GM19397 (cell line): ENCODE measurements at regions not wholly inside any gene's neighbourhood (a gene's known extent, or its start where the extent isn't known, plus 50 kb on each side); places are given as distances from the start of the nearest gene placed in this dataset.

ENCODE experiments used
- ATAC-seq: cut with Tn5 transposase; IDR thresholded peaks from one replicate; pipeline ENCODE4 v1.9.1; 2021; ENCODE audit warnings: mild to moderate bottlenecking, moderate library complexity; ENCODE audit not compliant: unreplicated experiment

DNA sequence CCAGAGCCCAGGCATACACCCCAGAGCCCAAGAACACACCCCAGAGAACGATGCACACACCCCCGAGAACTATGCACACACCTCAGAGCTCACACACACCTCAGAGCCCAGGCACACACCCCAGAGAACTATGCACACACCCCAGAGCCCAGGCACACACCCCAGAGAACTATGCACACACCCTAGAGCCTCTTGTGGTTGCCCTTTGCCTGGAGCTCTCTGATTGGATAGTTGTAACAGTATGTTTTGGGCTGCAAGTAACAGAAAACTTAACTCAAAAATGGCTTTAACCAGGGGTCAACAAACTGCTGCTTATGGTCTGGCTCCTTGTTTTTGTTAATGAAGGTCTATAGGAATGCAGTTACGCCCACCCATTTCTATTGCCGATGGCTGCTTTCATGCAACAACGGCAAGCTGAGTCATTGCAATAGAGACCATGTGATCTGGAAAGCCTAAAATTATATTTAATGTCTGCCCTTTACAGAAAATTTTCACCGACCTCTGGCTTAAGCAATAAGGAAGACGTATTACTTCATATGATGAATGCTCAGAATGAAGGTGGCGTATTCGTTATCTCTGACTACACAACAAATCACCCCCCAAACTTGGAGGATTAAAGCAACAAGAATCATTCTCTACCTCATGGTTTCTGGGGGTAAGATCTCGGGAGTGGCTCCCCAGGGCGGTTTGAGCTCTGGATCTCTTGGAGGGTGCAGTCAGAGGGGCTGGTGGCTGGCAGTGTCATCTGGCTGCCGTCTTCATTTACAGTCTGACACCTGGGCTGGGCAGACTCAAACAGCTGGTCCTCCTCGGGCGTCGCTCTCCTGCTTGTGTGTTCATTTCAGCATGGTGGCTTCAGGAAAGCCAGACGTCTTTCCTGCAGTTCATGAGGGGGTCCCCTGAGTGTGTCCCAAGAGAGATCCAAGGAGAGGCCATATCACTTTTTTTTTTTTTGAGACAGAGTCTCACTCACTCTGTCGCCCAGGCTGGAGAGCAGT lies 66.3 kb upstream of the NCOR2 start:
- no peak for ATAC-seq

DNA sequence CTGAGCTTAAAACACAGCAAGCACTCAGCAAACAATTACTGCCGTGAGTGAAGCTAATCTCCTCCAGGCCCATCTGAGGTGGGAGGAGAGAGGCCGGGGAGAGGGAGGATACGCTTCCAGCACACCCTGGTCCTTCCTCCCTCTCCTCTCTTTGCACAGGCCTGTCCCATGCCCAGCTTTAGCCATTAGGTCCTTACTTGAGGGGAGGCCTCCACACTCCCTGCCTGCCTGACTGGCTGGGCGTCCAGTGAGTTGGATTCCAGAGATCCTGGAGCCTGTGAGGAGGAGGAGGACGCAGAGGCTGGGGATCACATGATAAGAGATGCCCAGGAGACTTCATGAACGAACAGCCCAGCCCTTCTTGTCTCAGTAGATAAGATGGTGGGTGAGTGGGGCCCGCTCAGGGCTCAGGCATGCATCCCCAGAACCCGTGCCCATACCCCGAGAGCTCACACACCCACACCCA lies 65.1 kb upstream of the NCOR2 start:
- no peak for ATAC-seq

DNA sequence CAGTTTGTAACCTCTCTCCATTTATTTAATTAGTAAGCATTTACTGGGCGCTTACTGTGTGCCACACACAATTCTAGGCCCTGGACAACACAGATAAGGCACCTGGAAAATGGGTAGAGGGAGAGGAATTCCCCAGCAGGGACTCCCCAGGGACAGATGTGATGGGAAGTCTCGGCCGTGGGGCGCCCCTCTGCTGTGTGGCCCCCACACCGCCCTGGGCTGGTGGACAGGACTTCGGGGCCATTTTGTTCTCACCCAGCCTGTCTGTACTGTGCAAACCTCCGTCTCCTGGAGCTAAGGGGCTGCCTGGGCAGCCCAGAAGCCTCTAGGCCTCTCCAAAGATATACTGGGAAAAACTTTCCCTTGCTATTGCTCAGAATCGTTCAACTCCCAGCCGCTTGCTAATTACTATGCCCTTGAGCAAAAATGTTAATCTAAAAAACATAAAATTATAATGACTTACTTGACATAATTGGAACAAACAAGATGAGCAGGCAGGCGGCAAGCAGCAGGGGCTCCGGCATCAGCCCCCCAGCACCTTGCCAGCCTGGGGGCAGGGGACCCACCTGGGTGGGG lies 64.4 kb upstream of the NCOR2 start:
- no peak for ATAC-seq

DNA sequence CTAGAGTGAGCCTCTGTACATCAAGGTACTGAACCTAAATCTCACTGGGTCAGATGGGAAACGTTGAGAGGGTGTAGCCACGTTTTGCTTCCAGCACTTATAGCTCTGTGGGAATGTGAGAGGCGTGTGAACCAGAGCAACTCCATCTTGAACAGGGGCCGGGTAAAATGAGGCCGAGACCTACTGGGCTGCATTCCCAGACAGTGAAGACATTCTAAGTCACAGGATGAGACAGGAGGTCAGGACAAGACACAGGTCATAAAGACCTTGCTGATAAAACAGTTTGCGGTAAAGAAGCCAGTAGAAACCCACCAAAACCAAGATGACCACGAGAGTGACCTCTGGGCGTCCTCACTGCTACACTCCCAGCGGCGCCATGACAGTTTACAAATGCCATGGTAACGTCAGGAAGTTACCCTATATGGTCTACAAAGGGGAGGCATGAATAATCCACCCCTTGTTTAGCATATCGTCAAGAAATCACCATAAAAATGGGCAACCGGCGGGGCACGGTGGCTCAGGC lies 63.4 kb upstream of the NCOR2 start:
- ATAC-seq, result no peak

DNA sequence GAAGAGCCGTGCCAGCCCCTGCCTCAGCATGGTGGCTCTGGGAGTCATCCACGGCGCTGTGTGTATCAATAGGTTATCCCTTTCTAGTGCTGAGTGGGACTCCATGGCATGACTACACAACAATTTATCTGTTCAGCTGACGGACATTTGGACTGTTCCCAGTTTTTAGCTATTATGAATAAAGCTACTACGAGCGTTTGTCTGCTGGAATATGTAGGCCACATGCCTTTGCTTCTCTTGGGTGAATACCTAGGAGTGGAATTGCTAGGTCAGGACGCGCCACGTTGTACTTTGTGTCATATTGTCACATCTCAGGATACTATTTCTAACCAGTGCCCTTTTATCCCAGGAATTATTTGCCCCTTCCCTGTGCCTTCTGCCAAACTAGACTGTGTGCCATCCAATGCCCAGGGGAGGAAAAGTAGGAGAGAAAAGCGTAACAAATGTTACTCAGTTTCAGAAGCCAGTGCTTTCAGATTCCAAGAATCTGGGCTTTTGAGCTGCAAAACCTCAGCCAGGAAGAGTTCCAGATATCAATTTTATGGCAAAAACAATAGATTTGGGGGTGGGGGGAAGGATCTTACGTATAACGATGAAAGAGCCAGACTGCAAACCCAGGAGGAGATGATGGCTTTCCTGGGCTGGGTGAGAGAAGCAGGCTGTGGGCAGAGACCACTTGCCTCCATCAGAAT lies 62.5 kb upstream of the NCOR2 start:
- ATAC-seq, result no peak

DNA sequence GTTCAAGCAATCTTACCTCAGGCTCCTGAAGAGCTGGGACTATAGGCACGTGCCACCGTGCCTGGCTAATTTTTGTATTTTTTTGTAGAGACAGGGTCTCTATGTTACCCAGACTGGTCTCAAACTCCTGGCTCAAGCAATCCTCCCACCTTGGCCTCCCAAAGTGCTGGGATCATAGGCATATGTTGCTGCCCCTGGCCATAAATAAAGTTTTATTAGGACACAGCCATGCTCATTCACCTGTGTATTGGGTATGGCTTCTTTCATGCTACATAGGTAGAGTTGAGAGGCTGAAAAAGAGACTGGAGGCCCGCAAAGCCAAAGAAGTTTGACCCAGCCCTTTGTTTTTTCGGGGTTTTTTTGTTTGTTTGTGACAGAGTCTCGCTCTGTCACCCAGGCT lies 61.7 kb upstream of the NCOR2 start:
- no peak for ATAC-seq

DNA sequence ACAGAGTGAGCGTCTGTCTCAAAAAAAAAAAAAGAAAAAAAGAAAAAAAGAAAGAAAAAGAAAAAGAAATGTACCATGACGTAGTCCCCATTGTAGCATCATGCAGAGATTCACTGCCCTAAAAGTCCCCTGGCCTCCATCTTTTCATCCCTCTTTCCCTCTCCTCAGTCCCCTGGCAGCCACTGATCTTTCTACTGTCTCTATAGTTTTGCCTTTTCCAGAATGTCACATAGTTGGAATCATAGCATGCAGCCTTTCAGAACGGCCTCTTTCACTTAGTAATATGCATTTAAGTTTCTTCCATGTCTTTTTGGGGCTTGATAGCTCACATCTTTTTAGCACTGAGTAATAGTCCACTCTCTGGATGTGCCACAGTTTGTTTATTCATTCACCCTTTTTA lies 60.5 kb upstream of the NCOR2 start:
- no peak for ATAC-seq

DNA sequence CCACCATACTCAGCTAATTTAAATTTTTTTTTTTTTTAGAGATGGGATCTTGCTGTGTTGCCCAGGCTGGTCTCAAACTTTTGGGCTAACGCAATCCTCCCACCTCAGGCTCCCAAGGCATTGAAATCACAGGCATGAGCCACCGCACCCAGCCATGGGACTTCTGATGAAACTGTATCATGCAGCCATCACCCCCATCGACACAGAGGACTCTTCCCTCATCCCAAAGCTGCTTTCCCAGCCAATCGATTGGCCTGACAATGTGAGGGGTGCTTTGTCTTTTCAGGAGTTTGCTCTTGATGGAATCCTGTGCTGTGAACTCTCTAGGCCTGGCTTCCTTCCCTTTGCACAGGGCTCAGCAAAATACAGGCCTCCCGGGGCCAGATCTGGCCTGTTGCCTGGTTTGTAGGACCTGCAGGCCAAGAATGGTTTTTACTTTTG lies 59.6 kb upstream of the NCOR2 start:
- ATAC-seq, result no peak

DNA sequence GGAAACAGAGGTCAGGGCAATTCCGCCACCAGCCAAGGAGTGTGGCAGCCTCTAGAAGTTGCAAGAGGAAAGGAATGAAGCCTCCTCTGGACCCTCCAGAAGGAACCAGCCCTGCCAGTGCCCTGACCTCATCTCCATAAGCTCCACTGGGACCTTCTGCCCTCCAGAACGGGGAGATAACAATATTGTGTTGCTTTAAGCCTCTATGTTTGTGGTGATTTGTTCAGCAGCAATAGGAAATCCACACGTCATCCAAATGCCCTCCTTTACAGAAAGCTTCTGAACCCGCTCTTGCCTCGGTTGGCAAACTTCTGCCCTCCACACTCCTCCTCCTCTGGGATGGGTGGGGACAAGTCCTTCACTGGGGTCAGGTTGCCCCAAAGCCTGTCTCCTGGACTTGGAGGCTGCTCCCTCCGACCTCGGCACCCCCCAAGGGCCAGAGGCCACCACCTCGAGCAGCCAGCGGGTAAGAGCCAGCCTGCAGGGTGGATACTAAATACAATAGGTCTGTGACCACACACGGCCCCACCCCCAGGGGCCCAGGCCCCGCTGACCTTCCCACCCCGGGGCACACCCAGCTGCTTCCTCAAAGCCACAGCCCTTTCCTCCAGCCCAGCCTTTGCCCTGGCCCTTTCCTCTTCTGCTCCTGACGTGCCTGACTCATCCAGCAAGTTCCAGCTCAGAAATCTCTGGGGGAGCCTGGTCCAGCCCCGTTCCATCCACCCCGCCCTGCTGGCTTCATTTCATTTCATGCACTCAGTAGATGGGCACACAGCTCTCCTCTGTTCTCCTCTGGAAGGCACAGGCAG lies 58.7 kb upstream of the NCOR2 start:
- no peak for ATAC-seq

DNA sequence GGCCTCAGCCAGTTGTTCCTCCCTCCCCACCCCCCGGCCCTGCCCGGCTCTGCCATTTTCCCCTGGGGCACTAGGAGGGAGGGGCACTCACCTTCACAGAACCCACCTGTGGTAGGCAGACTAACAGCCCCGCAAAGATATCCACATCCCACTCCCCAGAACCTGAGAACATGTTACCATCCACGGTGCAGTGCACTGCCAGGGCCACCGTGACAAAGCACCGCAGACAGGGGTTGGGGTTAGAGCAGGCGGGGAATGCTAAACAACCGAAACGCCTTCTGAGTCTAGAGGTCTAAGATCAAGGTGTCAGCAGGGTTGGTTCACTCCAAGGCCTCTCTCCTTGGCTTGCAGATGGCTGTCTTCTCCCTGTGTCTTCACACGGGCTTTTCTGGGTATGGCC lies 57.4 kb upstream of the NCOR2 start:
- ATAC-seq, result no peak

DNA sequence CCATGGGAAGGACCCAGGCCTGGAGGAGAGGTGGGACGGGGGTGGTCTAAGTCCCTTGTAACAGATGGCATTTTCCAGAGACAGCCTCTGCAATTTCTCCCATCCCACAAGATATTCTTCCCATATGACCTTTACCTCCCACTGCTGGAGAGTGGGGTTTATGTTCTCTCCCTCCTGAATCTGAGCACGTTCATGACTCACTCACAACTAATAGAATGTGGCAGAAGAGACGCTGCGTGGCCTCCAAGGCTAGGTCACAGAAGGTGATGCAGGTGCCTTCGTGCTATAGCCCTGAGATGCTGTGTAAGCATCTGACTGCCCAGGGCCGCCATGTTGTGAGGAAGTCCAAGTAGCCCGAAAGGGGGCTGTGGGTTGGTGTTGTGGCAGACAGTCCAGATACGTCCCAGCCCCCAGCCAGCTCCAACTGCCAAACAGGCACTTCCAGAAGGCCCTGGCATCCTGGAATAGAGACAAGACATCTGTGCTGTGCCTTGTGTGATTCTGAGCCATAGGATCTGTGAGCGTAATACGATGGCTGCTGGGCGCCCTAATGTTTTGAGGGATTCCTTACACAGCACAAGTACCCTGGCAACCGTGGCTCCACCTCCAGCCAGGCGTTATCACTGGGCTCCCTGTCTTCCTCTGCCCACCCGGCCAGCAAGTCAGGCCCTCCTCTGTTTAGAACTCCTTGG lies 56.1 kb upstream of the NCOR2 start:
- no peak for ATAC-seq

DNA sequence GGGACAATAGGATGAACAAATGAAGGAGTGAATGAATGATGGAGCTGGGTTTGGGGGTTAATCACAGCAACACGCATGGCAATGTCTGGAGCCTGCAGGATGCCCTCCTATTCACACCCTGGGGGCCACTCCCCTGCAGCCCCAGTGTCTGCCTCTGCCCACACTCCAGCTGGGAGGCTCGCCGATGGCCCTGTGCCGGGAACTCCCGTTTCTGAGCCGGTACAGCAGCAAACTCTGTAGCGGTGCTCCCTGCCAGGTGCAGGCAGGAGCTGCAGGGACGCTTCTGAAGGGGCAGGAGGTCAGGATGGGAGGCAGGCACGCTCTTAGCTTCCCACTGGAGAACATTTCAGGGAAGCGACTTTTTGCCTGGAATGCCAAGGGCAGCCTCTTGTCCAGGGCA lies 55.4 kb upstream of the NCOR2 start:
- ATAC-seq, result no peak

DNA sequence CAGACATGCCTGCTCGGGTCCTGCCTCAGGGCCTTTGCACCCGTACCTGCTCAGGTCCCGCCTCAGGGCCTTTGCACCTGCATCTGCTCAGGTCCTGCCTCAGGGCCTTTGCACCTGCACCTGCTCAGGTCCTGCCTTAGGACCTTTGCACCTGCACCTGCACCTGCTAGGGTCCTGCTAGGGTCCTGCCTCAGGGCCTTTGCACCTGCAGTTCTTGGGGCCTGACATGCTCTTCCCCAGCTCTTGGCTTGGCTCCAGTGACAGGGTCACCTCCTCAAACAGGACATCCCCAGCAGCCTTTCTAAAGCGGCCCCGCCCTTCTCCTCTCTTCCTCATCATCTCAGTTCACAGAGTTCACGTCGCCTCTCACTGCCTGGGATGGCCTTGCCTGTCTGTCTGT lies 54.9 kb upstream of the NCOR2 start:
- no peak for ATAC-seq

DNA sequence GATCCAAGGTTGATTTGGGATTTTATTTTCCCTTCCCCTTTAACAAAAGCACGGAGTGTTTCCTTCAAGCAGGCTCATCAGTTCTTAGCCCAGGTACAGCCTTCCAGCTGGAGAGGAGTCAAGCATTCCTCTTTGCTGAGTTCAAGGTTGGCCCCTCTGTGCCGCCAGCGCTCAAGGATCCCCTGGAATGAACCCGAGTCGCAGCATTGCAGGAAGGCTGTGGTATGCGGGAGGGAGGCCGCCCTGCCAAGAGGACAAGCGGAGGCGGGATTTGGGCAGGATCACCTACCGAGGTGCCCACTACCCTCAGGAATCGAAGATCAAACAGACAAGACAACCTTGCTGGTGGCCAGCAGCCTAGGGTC lies 53.9 kb upstream of the NCOR2 start:
- ATAC-seq, result no peak

DNA sequence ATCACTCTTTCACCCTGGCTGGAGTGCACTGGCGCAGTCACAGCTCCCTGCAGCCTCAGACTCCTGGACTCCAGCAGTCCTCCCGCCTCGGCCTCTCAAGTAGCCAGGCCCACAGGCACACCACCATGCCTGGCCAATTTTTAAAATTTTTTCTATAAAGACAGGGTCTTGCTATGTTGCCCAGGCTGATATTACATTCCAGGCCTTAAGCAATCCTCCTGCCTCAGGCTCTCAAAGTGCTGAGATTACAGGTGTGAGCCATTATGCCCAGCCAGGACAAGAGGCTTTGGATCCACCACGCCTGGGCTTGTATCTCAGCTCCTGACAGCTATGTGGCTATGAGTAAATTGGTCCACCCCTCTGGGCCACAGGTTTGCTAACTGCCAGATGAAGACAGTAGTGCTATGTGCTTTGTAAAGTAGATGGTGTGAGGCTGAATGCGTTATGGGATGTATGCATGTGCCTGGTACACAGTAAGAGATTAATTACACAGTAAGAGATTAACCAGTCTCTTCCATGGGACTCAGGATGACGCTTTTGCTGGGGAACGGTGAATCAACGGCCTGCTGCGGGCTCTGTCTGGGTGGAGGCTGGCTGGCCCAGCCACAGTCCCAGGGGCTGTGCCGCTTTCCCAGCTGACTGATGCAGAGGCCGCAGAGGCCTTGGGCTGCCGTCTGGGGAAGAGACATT lies 53.3 kb upstream of the NCOR2 start:
- no peak for ATAC-seq

DNA sequence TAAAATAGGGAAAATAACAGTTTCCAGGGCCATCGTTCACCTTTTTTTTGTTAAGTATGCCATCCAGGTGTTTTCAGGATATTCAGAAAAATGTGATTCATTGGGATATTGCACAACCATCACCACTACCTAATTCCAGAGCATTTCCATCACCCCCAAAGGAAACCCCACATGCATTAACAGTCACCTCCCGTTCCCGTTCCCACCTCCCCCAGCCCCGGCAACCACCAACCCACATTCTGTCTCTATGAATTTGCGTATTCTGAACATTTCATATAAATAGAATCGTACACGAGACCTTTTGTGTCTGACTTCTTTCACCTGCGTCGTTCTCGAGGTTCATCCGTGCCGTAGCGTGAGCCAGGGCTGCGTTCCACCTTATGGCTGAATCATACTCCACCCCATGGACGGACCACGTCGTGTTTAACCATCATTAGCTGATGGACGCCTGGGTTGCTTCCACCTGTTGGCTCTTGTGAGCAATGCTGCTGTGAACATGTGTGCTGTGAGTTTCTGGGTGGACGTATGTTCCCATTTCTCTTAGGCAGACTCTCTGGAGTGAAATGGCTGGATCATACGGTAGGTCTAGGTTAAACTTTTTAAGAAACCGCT lies 51.0 kb upstream of the NCOR2 start:
- no peak for ATAC-seq

DNA sequence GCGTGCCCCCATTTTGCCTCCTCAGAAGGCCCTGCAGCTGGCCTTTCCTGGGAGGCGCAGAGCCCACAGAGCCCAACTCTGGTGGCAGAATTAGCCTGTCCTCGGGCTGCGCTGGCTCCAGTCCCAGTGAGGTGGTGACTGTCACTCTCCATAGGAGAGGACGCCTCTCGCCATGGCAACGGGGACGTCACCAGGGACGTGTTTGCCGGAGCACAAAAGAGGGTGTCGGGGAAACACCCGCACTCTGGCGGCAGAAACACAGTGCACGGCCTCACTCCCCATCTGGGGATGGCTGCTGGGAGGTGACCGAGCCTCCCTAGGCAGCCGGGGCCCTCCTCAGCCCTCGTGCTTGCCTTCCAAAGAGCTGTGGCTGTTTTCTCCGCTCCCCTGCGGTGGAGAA lies 50.2 kb upstream of the NCOR2 start:
- ATAC-seq, result no peak
